ENCODE measurements at regions not wholly inside any gene's neighbourhood (a gene's known extent, or its start where the extent isn't known, plus 50 kb on each side); places are given as distances from the start of the nearest gene placed in this dataset.
"Not testable (repeated sequence)": the region's sequence is repeated elsewhere in the genome, so short reads cannot be mapped to it uniquely, and the experiment has no call there.

DNA sequence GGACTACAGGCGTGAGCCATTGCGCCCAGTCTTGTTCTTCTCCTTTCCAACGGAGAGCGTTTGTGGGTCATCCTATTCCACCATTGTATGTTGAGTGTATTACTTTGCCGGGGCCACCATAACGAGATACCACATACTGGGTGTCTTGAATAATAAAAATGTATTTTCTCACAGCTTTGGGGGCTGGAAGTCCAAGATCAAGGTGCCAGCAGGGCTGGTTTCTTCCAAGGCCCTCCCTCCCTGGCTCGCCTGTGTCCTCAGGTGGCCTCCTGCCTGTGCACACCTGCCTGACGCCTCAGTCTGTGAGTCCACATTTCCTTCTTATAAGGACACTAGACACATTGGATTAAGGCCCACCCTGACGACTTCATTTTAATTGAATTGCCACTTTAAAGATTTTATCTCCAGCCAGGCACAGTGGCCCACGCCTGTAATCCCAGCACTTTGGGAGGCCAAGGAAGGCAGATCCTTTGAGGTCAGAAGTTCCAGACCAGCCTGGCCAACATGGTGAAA is 175.1 kb downstream of the C9orf50 start:
- TF ChIP-seq, protein P1, sequence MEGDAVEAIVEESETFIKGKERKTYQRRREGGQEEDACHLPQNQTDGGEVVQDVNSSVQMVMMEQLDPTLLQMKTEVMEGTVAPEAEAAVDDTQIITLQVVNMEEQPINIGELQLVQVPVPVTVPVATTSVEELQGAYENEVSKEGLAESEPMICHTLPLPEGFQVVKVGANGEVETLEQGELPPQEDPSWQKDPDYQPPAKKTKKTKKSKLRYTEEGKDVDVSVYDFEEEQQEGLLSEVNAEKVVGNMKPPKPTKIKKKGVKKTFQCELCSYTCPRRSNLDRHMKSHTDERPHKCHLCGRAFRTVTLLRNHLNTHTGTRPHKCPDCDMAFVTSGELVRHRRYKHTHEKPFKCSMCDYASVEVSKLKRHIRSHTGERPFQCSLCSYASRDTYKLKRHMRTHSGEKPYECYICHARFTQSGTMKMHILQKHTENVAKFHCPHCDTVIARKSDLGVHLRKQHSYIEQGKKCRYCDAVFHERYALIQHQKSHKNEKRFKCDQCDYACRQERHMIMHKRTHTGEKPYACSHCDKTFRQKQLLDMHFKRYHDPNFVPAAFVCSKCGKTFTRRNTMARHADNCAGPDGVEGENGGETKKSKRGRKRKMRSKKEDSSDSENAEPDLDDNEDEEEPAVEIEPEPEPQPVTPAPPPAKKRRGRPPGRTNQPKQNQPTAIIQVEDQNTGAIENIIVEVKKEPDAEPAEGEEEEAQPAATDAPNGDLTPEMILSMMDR (IDR thresholded peaks at IDR 0.05; ENCODE audit: insufficient read depth, low read length, severe bottlenecking) = no peak
- FAIRE-seq = no peak
- no peak for DNase-seq (ENCODE audit: low read depth)
- no peak overlapping the region for H3K4me3 ChIP-seq (ENCODE audit: low read depth, low read length)
- no peaks in the 10 kb centered on the region for H3K36me3 ChIP-seq (ENCODE audit: control insufficient read depth, insufficient read depth, low read length)
- no peaks in the 10 kb centered on the region for H3K27me3 ChIP-seq (ENCODE audit: control insufficient read depth, insufficient read depth, low read length)

DNA sequence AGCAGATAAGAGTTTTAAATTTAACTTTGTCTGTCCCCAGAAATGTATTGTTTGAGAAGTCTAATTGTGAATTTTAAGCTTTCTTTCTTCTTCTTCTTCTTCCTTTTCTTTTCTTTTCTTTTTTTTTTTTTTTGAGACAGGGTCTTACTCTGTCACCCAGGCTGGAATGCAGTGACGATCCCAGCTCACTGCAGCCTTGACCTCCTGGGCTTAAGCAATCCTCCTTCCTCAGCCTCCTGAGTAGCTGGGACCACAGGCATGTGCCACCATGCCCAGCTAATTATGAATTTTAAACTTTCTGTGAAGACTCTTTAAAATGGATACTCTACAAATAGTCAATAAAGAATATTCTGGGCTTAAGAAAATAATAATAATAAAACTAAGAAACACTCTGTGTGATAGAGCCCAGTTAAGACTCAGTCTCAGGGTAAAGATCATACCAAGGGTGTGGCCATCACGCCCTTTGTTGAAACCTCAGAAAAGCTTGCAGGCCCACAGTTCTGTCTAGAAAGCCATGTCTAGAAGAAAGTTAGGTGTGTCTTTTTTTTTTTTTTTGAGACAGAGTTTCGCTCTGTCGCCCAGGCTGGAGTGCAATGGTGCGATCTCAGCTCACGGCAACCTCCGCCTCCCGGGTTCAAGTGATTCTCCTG is 177.3 kb downstream of the C9orf50 start:
- H3K27me3 ChIP-seq (ENCODE audit: control insufficient read depth, insufficient read depth, low read length); FAIRE-seq; H3K36me3 ChIP-seq (ENCODE audit: control insufficient read depth, insufficient read depth, low read length); H3K4me3 ChIP-seq (ENCODE audit: low read depth, low read length); DNase-seq (ENCODE audit: low read depth): not testable (repeated sequence)

DNA sequence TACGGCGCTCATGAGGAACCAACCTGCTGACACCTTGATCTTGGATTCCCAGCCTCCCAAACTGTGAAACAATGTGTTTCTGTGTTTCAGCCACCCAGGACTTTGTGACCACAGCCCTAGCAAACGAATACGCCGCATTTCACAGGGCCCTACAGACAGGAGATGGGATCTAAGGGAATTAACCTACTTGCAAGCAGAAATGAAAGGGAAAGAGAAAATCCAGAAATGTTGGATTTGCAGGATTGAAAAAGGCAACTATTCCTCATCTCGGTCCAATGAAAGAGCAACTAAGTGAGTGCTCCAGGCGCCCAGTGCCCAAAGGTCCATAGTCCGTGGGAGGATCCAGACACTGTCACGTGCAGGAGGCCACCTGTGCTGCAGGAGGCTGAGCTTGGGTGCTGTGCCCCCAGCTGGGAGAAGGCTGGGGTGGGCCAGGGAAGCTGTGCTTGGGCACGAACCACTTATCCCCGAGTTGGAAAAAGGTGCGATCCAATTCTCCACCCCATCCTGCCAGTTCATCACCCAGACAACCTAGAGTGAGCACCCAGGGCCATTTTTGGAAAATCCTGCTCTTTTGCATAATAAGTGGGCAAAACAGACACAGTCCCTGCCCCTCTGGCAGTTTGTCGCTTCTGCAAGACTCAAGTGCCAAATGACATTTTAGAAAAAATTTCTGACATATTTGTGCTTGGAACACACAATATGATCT is 177.9 kb downstream of the C9orf50 start:
- H3K4me3 ChIP-seq (ENCODE audit: low read depth, low read length) = no peak overlapping the region
- H3K36me3 ChIP-seq (ENCODE audit: control insufficient read depth, insufficient read depth, low read length) = no peaks in the 10 kb centered on the region
- H3K27me3 ChIP-seq (ENCODE audit: control insufficient read depth, insufficient read depth, low read length) = peaks cover 7% of the 10 kb centered on the region
- DNase-seq (ENCODE audit: low read depth) (no peak), FAIRE-seq (no peak)
- TF ChIP-seq, protein P1 (IDR thresholded peaks at IDR 0.05; ENCODE audit: insufficient read depth, low read length, severe bottlenecking) = no peak

DNA sequence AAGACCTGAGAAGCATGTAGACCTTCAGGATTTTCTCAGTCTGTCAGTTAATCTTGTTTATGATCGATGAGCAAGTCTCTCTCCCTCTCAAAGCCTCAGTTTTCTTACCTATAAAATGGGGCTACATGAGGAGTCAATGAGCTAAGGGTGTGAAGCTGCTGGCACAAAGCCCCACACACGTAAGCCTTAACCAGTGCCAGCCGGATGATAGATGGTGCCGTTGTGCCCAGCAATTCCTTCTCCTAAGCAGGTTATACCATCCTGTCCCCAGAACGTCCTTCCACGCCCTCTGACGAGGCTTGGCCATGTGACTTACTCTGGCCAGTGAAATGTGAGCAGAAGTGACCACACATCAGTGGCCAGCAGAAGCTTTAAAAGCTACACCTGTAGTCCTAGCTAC is 179.0 kb downstream of the C9orf50 start:
- TF ChIP-seq, protein P1 (IDR thresholded peaks at IDR 0.05; ENCODE audit: insufficient read depth, low read length, severe bottlenecking) = no peak
- Histone ChIP-seq H3K27me3 (ENCODE audit: control insufficient read depth, insufficient read depth, low read length) (peaks cover 13% of the 10 kb centered on the region), H3K36me3 (ENCODE audit: control insufficient read depth, insufficient read depth, low read length) (no peaks in the 10 kb centered on the region), H3K4me3 (ENCODE audit: low read depth, low read length) (no peak overlapping the region)
- DNase-seq (ENCODE audit: low read depth) (no peak), FAIRE-seq (no peak)

DNA sequence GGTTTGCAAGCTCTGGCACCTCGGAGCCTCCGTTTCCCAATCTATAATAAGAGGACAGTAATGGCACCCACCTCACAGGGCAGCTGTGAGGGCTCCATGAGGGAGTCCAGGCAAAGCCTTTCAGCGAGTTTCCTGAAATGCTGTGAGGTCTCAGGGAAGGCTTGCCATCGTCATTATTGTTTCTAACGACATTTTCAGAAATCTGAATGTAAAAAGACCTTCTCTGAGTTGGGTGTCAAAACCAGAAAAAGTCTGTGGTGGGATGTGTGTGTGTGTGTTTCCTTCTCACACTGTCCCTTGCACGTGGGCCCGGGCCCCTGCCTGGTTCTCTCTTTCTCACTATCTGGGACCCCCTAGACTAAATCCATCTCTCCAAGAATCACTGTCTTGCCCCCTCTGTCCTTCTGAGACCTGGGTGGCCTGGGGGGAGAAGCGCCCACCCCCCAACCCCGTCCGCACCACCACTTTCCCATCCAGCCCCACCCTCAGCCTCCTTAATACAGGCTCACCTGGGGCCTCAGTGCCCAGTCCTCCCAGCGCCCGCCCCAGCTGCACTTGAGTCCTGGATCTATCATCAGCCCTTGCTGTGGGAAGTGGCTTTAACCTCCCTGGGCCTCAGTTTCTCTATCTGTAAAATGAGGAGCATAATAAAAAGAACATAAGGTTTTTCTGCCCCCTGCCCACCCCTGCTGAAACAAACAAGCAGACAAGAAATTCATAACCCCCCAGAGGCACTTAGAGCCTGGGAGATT is 180.3 kb downstream of the C9orf50 start:
- peaks cover 17% of the 10 kb centered on the region for H3K27me3 ChIP-seq (ENCODE audit: control insufficient read depth, insufficient read depth, low read length)
- FAIRE-seq (no peak), DNase-seq (ENCODE audit: low read depth) (no peak)

More for the DNA sequence above, 180.3 kb downstream of the C9orf50 start:
- TF ChIP-seq, protein P1 (IDR thresholded peaks at IDR 0.05; ENCODE audit: insufficient read depth, low read length, severe bottlenecking) = no peak
- H3K36me3 ChIP-seq (ENCODE audit: control insufficient read depth, insufficient read depth, low read length) = no peaks in the 10 kb centered on the region
- no peak overlapping the region for H3K4me3 ChIP-seq (ENCODE audit: low read depth, low read length)
